CD14-positive monocyte (primary cell): ENCODE measurements at regions not wholly inside any gene's neighbourhood (a gene's known extent, or its start where the extent isn't known, plus 50 kb on each side); places are given as distances from the start of the nearest gene placed in this dataset.
A peak's percentile ranks its signal among the peaks of the same experiment; 100 is the strongest.

Experiments used
- DNase-seq, 3 donors: peaks; one replicate each; pipeline ENCODE4 v3.0.0-alpha.2; 2011 to 2022
- H2AFZ ChIP-seq: 2 replicates; pipeline ENCODE4 v1.6.0; 2012; ENCODE audit warnings: mild to moderate bottlenecking, low read depth, low read length, inconsistent platforms; ENCODE audit not compliant: insufficient read depth, poor library complexity, severe bottlenecking
- H3K27ac ChIP-seq, 2 donors: 1 replicate in 1 of 2; 2 replicates in 1 of 2; pipeline ENCODE4 v1.5.1; 2012 to 2013; ENCODE audit warnings: low read length in 2 of 2, control low read depth in 1 of 2, inconsistent platforms in 1 of 2, low read depth in 1 of 2, mild to moderate bottlenecking in 1 of 2
- H3K27me3 ChIP-seq, 2 donors: one replicate each; pipeline versions ENCODE4 v1.6.0 to v1.6.1; 2011 to 2013; ENCODE audit warnings: low read length in 2 of 2; ENCODE audit not compliant: control insufficient read depth in 2 of 2, insufficient read depth in 2 of 2
- H3K36me3 ChIP-seq, 2 donors: replicated peaks in 1 of 2; 1 replicate in 1 of 2; 2 replicates in 1 of 2; pipeline versions ENCODE4 v1.5.1 to v1.6.1; 2012 to 2013; ENCODE audit warnings: low read length in 2 of 2, control low read depth in 1 of 2, inconsistent platforms in 1 of 2, mild to moderate bottlenecking in 1 of 2; ENCODE audit not compliant: insufficient read depth in 2 of 2, control insufficient read depth in 1 of 2
- H3K4me1 ChIP-seq, 2 donors: 1 replicate in 1 of 2; 2 replicates in 1 of 2; pipeline versions ENCODE4 v1.5.1 to v1.6.1; 2012 to 2013; ENCODE audit warnings: low read length in 2 of 2, control low read depth in 1 of 2, inconsistent platforms in 1 of 2, mild to moderate bottlenecking in 1 of 2, moderate library complexity in 1 of 2; ENCODE audit not compliant: insufficient read depth in 2 of 2, control insufficient read depth in 1 of 2
- H3K4me2 ChIP-seq: replicated peaks from 2 replicates; pipeline ENCODE3; 2012; ENCODE audit warnings: low read length, moderate library complexity, mild to moderate bottlenecking; ENCODE audit not compliant: poor library complexity, severe bottlenecking; ENCODE audit errors: extremely low read depth
- H3K4me3 ChIP-seq, 3 experiments: fragments of 200-600 bp in 1 of 3; sonication (generic) in 1 of 3; replicated peaks in 1 of 3; 1 replicate in 2 of 3; 2 replicates in 1 of 3; pipeline ENCODE4 v1.5.1; 2011 to 2013; ENCODE audit warnings: low read length in 3 of 3, mild to moderate bottlenecking in 3 of 3, control low read depth in 2 of 3, low read depth in 2 of 3, inconsistent platforms in 1 of 3, moderate library complexity in 1 of 3
- H3K79me2 ChIP-seq: 2 replicates; pipeline ENCODE4 v1.6.0; 2012; ENCODE audit warnings: mild to moderate bottlenecking, control low read depth, inconsistent platforms, low read length, moderate library complexity; ENCODE audit not compliant: insufficient read depth
- H3K9ac ChIP-seq: 2 replicates; pipeline ENCODE4 v1.6.0; 2017; ENCODE audit warnings: low read length, mild to moderate bottlenecking; ENCODE audit not compliant: insufficient read depth, poor library complexity, severe bottlenecking
- H3K9me3 ChIP-seq, 2 donors: replicated peaks in 1 of 2; 1 replicate in 1 of 2; 2 replicates in 1 of 2; pipeline versions ENCODE4 v1.5.1 to v1.6.1; 2012 to 2013; ENCODE audit warnings: low read length in 2 of 2, control low read depth in 1 of 2; ENCODE audit not compliant: control insufficient read depth in 1 of 2, insufficient read depth in 1 of 2
- H4K20me1 ChIP-seq: 2 replicates; pipeline ENCODE4 v1.6.0; 2012; ENCODE audit warnings: mild to moderate bottlenecking, low read length, control low read depth, moderate library complexity; ENCODE audit not compliant: insufficient read depth
- H3K27ac Mint-ChIP-seq, 7 donors: one replicate each; pipeline ENCODE4 v1.8.0; 2020; ENCODE audit warnings: mild to moderate bottlenecking in 7 of 7, mixed read lengths in 7 of 7, moderate library complexity in 6 of 7, inconsistent platforms in 2 of 7
- H3K27me3 Mint-ChIP-seq, 3 donors: one replicate each; pipeline ENCODE4 v1.8.0; 2021 to 2022; ENCODE audit warnings: low read depth in 3 of 3, mild to moderate bottlenecking in 3 of 3, mixed read lengths in 3 of 3, moderate library complexity in 3 of 3, inconsistent platforms in 1 of 3
- H3K36me3 Mint-ChIP-seq, 2 donors: one replicate each; pipeline ENCODE4 v1.8.0; 2020; ENCODE audit warnings: mixed read lengths in 2 of 2, inconsistent platforms in 1 of 2, mild to moderate bottlenecking in 1 of 2
- H3K4me1 Mint-ChIP-seq: one replicate; pipeline ENCODE4 v1.8.0; 2020; ENCODE audit warnings: mild to moderate bottlenecking, mixed read lengths
- H3K4me3 Mint-ChIP-seq, 2 donors: one replicate each; pipeline ENCODE4 v1.8.0; 2020; ENCODE audit warnings: mild to moderate bottlenecking in 2 of 2, mixed read lengths in 2 of 2, moderate library complexity in 1 of 2
- H3K9me3 Mint-ChIP-seq, 7 donors: one replicate each; pipeline ENCODE4 v1.8.0; 2020 to 2022; ENCODE audit warnings: mixed read lengths in 7 of 7, mild to moderate bottlenecking in 6 of 7, moderate library complexity in 6 of 7, inconsistent platforms in 2 of 7
- WGBS: methylation state at CpG from one replicate; pipeline ENCODE4 v1.1.5; 2013; ENCODE audit warnings: missing lambda C conversion rate; ENCODE audit not compliant: insufficient coverage; 5-methylcytosine and 5-hydroxymethylcytosine counted together
- intact Hi-C, 2 donors: fragments of 100-400 bp; cut with micrococcal nuclease; formaldehyde crosslinking; loops; one replicate each; pipeline versions ENCODE4 v1.15.0 to v1.15.1; 2023
- TF ChIP-seq, protein P1 (sequence below): fragments of 200-600 bp; IDR thresholded peaks from one replicate; pipeline ENCODE4 v1.8.0; 2022; ENCODE audit warnings: antibody characterized with exemption, mild to moderate bottlenecking

DNA sequence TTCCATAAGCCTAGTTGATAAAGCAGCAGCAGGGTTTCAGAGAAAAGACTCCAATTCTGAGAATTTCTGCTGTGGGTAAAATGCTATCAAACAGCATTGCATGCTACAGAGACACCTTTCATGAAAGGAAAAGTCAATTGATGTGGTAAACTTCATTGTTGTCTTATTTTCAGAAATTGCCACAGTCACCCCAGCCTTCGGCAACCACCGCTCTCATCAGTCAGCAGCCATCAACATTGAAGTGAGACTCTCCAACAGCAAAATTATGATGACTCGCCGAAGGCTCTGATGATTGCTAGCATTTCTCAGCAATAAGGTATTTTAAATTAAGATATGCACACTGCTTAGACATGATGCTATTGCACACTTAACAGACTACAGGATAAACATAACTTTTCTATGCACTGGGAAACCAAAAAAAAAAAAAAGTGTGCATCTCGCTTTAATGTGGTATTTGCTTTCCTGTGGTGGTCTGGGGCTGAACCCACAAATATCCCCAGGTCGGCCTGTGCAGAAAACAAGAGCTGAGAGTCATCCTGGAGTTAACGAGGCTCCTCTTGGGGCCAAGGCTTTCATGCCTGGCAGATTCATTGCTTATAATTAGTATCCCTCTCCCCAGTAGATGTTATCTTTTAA lies 192.1 kb downstream of the CTTN start:
- no peak for DNase-seq
- Histone ChIP-seq H3K36me3 (no peaks in the 10 kb centered on the region), H3K4me3 (no peak overlapping the region), H3K9me3 (no peaks in the 10 kb centered on the region), H3K4me1 (peaks cover 0 to 6% of the 10 kb centered on the region in 2 donors), H3K9ac (no peak overlapping the region), H3K79me2 (no peaks in the 10 kb centered on the region), H4K20me1 (no peaks in the 10 kb centered on the region), H3K4me2 (no peak overlapping the region), H3K27me3 (no peaks in the 10 kb centered on the region), H2AFZ (no peak overlapping the region), H3K27ac (no peak overlapping the region)
- peaks cover 0 to 8% (median 0%) of the 10 kb centered on the region in 7 donors for H3K9me3 Mint-ChIP-seq
- H3K27ac Mint-ChIP-seq: no peak overlapping the region
- H3K4me3 Mint-ChIP-seq: peak overlapping the region in 1 of 2 donors; percentile 24
- H3K27me3 Mint-ChIP-seq: peaks cover 11 to 19% (median 19%) of the 10 kb centered on the region in 3 donors
- intact Hi-C loops: no loop called here
- TF ChIP-seq, protein P1, sequence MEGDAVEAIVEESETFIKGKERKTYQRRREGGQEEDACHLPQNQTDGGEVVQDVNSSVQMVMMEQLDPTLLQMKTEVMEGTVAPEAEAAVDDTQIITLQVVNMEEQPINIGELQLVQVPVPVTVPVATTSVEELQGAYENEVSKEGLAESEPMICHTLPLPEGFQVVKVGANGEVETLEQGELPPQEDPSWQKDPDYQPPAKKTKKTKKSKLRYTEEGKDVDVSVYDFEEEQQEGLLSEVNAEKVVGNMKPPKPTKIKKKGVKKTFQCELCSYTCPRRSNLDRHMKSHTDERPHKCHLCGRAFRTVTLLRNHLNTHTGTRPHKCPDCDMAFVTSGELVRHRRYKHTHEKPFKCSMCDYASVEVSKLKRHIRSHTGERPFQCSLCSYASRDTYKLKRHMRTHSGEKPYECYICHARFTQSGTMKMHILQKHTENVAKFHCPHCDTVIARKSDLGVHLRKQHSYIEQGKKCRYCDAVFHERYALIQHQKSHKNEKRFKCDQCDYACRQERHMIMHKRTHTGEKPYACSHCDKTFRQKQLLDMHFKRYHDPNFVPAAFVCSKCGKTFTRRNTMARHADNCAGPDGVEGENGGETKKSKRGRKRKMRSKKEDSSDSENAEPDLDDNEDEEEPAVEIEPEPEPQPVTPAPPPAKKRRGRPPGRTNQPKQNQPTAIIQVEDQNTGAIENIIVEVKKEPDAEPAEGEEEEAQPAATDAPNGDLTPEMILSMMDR: no peak
- peaks cover 9% of the 10 kb centered on the region for H3K4me1 Mint-ChIP-seq
- no peaks in the 10 kb centered on the region for H3K36me3 Mint-ChIP-seq
- no CpG with 5 or more reads among the region's 7 CpGs for WGBS

DNA sequence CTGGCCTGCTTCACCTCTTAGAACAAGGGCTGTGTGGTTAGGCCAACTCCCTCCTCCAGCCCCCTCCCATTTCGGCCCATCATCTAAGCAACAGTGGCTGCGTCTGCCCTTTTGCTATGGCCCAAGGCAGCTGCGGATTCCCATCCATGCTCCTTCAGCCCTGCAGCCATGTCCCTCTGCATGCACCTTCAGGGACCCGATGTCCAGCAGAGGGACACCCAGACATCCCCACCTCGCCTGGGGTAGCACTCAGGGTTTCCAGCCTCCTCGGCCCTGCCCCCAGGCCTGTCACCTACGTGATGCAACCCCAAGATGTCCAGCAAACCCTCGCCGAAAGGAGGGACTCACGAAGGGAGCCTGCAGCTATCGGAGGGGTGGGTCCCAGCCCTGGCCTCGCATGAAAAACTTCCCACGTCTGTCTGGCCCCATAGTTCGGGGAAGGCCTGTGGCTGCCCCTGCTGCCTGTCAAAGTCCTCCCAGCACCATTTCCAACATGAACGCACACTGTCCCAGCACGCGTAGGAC lies 194.4 kb downstream of the CTTN start:
- DNase-seq: no peak
- no peaks in the 10 kb centered on the region for H3K79me2 ChIP-seq
- H2AFZ ChIP-seq: no peak overlapping the region
- no peak overlapping the region for H3K4me2 ChIP-seq
- no peak overlapping the region for H3K27ac Mint-ChIP-seq
- H4K20me1 ChIP-seq: no peaks in the 10 kb centered on the region
- intact Hi-C loops: no loop called here
- H3K27me3 ChIP-seq: no peaks in the 10 kb centered on the region
- H3K9me3 Mint-ChIP-seq: peaks cover 0 to 5% (median 0%) of the 10 kb centered on the region in 7 donors
- no peak overlapping the region for H3K4me3 ChIP-seq
- H3K9ac ChIP-seq: no peak overlapping the region
- TF ChIP-seq, protein P1: no peak
- H3K4me1 ChIP-seq: no peaks in the 10 kb centered on the region
- WGBS: 82% methylated on average over 14 of the region's 17 CpGs
- H3K9me3 ChIP-seq: no peaks in the 10 kb centered on the region
- H3K4me3 Mint-ChIP-seq: no peak overlapping the region
- H3K4me1 Mint-ChIP-seq: peaks cover 5% of the 10 kb centered on the region
- no peak overlapping the region for H3K27ac ChIP-seq
- H3K36me3 Mint-ChIP-seq: no peaks in the 10 kb centered on the region
- no peaks in the 10 kb centered on the region for H3K36me3 ChIP-seq
- peaks cover 14 to 16% (median 15%) of the 10 kb centered on the region in 3 donors for H3K27me3 Mint-ChIP-seq
